Activated T-helper 17 cell treated with anti-CD3 and anti-CD28 coated beads, Interleukin-2, amount 50 U/mL, for 72 hours (primary cell): ENCODE measurements at regions not wholly inside any gene's neighbourhood (a gene's known extent, or its start where the extent isn't known, plus 50 kb on each side); places are given as distances from the start of the nearest gene placed in this dataset.
"Not testable (repeated sequence)": the region's sequence is repeated elsewhere in the genome, so short reads cannot be mapped to it uniquely, and the experiment has no call there.

Experiments
- ATAC-seq: fragments of 150-1000 bp; cut with Tn5 transposase; replicated peaks from 2 replicates; pipeline ENCODE4 v1.10.0; 2021; ENCODE audit warnings: mild to moderate bottlenecking, moderate library complexity
- H3K27ac Mint-ChIP-seq: one replicate; pipeline ENCODE4 v1.8.0; 2022; ENCODE audit warnings: mixed read lengths
- H3K27me3 Mint-ChIP-seq: one replicate; pipeline ENCODE4 v1.8.0; 2022; ENCODE audit warnings: mixed read lengths
- H3K36me3 Mint-ChIP-seq: one replicate; pipeline ENCODE4 v1.8.0; 2022; ENCODE audit warnings: low read depth, mild to moderate bottlenecking, mixed read lengths
- H3K4me1 Mint-ChIP-seq: one replicate; pipeline ENCODE4 v1.8.0; 2022; ENCODE audit warnings: mixed read lengths
- H3K4me3 Mint-ChIP-seq: one replicate; pipeline ENCODE4 v1.8.0; 2022; ENCODE audit warnings: mild to moderate bottlenecking, mixed read lengths
- H3K9me3 Mint-ChIP-seq: one replicate; pipeline ENCODE4 v1.8.0; 2022; ENCODE audit warnings: mixed read lengths

- not testable (repeated sequence) for H3K9me3 Mint-ChIP-seq, H3K4me3 Mint-ChIP-seq, H3K27ac Mint-ChIP-seq, ATAC-seq, H3K36me3 Mint-ChIP-seq, H3K4me1 Mint-ChIP-seq
- peaks cover 21% of the 10 kb centered on the region for H3K27me3 Mint-ChIP-seq
These were observed 941.4 kb upstream of the DEFB115 start for GRCh38 chr20:30316063-30316462.

- not testable (repeated sequence) for H3K36me3 Mint-ChIP-seq, H3K4me1 Mint-ChIP-seq, H3K27ac Mint-ChIP-seq, ATAC-seq, H3K9me3 Mint-ChIP-seq, H3K4me3 Mint-ChIP-seq
- H3K27me3 Mint-ChIP-seq: peaks cover 20% of the 10 kb centered on the region
These were observed 940.7 kb upstream of the DEFB115 start for GRCh38 chr20:30316532-30317299.

GRCh38 chr20:30333744-30334143, 923.7 kb upstream of the DEFB115 start:
- H3K27me3 Mint-ChIP-seq: peaks cover 12% of the 10 kb centered on the region
- H3K36me3 Mint-ChIP-seq, H3K27ac Mint-ChIP-seq, ATAC-seq, H3K4me1 Mint-ChIP-seq, H3K4me3 Mint-ChIP-seq, H3K9me3 Mint-ChIP-seq: not testable (repeated sequence)

- ATAC-seq, H3K4me3 Mint-ChIP-seq: not testable (repeated sequence)
These were observed 919.9 kb upstream of the DEFB115 start for GRCh38 chr20:30337556-30337955.

GRCh38 chr20:30348932-30349331, 908.5 kb upstream of the DEFB115 start:
- H3K27me3 Mint-ChIP-seq, ATAC-seq, H3K27ac Mint-ChIP-seq, H3K9me3 Mint-ChIP-seq, H3K36me3 Mint-ChIP-seq, H3K4me1 Mint-ChIP-seq, H3K4me3 Mint-ChIP-seq: not testable (repeated sequence)

More at GRCh38 chr20:30337556-30337955, 919.9 kb upstream of the DEFB115 start:
- H3K27ac Mint-ChIP-seq, H3K4me1 Mint-ChIP-seq, H3K27me3 Mint-ChIP-seq, H3K9me3 Mint-ChIP-seq, H3K36me3 Mint-ChIP-seq: not testable (repeated sequence)

- H3K27ac Mint-ChIP-seq, ATAC-seq, H3K9me3 Mint-ChIP-seq, H3K27me3 Mint-ChIP-seq, H3K36me3 Mint-ChIP-seq, H3K4me3 Mint-ChIP-seq, H3K4me1 Mint-ChIP-seq: not testable (repeated sequence)
These were observed 900.5 kb upstream of the DEFB115 start for GRCh38 chr20:30356854-30357467.

- H3K27me3 Mint-ChIP-seq, H3K36me3 Mint-ChIP-seq, ATAC-seq, H3K27ac Mint-ChIP-seq, H3K4me3 Mint-ChIP-seq, H3K9me3 Mint-ChIP-seq, H3K4me1 Mint-ChIP-seq: not testable (repeated sequence)
These were observed 895.7 kb upstream of the DEFB115 start for GRCh38 chr20:30361756-30362155.

- H3K27ac Mint-ChIP-seq: peak overlapping the region; percentile 70
- H3K4me3 Mint-ChIP-seq: peak overlapping the region; percentile 80
- ATAC-seq, H3K9me3 Mint-ChIP-seq, H3K27me3 Mint-ChIP-seq: not testable (repeated sequence)
- peaks cover 23% of the 10 kb centered on the region for H3K4me1 Mint-ChIP-seq
- peaks cover 21% of the 10 kb centered on the region for H3K36me3 Mint-ChIP-seq
These were observed 881.1 kb upstream of the DEFB115 start for GRCh38 chr20:30376430-30376766.

- H3K27me3 Mint-ChIP-seq: no peaks in the 10 kb centered on the region
These were observed 880.5 kb upstream of the DEFB115 start for GRCh38 chr20:30376767-30377658.

GRCh38 chr20:30378317-30378716, 879.1 kb upstream of the DEFB115 start:
- not testable (repeated sequence) for H3K9me3 Mint-ChIP-seq, ATAC-seq, H3K27me3 Mint-ChIP-seq
- Mint-ChIP-seq H3K4me3 (peak overlapping the region; percentile 80), H3K4me1 (peaks cover 28% of the 10 kb centered on the region), H3K27ac (peak overlapping the region; percentile 70), H3K36me3 (peaks cover 41% of the 10 kb centered on the region)

More at GRCh38 chr20:30376767-30377658, 880.5 kb upstream of the DEFB115 start:
- H3K4me1 Mint-ChIP-seq: peaks cover 27% of the 10 kb centered on the region
- H3K4me3 Mint-ChIP-seq: peak overlapping the region; percentile 80
- peak; percentile 96 for ATAC-seq
- peaks cover 3% of the 10 kb centered on the region for H3K9me3 Mint-ChIP-seq
- peaks cover 28% of the 10 kb centered on the region for H3K36me3 Mint-ChIP-seq
- peak overlapping the region; percentile 70 for H3K27ac Mint-ChIP-seq

- peak overlapping the region; percentile 80 for H3K4me3 Mint-ChIP-seq
- H3K27me3 Mint-ChIP-seq, H3K9me3 Mint-ChIP-seq, ATAC-seq: not testable (repeated sequence)
- peak overlapping the region; percentile 70 for H3K27ac Mint-ChIP-seq
- H3K4me1 Mint-ChIP-seq: peaks cover 28% of the 10 kb centered on the region
- H3K36me3 Mint-ChIP-seq: peaks cover 45% of the 10 kb centered on the region
These were observed 878.7 kb upstream of the DEFB115 start for GRCh38 chr20:30378721-30379120.

GRCh38 chr20:30384841-30385240, 872.6 kb upstream of the DEFB115 start:
- not testable (repeated sequence) for H3K9me3 Mint-ChIP-seq, H3K4me3 Mint-ChIP-seq, H3K27me3 Mint-ChIP-seq, H3K27ac Mint-ChIP-seq, ATAC-seq
- H3K36me3 Mint-ChIP-seq: peaks cover 93% of the 10 kb centered on the region
- peaks cover 19% of the 10 kb centered on the region for H3K4me1 Mint-ChIP-seq

- H3K9me3 Mint-ChIP-seq, ATAC-seq, H3K4me3 Mint-ChIP-seq, H3K27me3 Mint-ChIP-seq, H3K27ac Mint-ChIP-seq: not testable (repeated sequence)
- peaks cover 93% of the 10 kb centered on the region for H3K36me3 Mint-ChIP-seq
- peaks cover 15% of the 10 kb centered on the region for H3K4me1 Mint-ChIP-seq
These were observed 871.4 kb upstream of the DEFB115 start for GRCh38 chr20:30386099-30386498.

GRCh38 chr20:30387823-30388222, 869.6 kb upstream of the DEFB115 start:
- not testable (repeated sequence) for H3K27ac Mint-ChIP-seq, H3K4me3 Mint-ChIP-seq, H3K27me3 Mint-ChIP-seq, H3K4me1 Mint-ChIP-seq, H3K9me3 Mint-ChIP-seq, ATAC-seq
- peaks cover 89% of the 10 kb centered on the region for H3K36me3 Mint-ChIP-seq

- not testable (repeated sequence) for H3K27ac Mint-ChIP-seq, H3K4me1 Mint-ChIP-seq, H3K9me3 Mint-ChIP-seq, H3K27me3 Mint-ChIP-seq, H3K4me3 Mint-ChIP-seq, ATAC-seq
- H3K36me3 Mint-ChIP-seq: peaks cover 73% of the 10 kb centered on the region
These were observed 863.9 kb upstream of the DEFB115 start for GRCh38 chr20:30393523-30393922.
